T-helper 2 cell treated with Interferon-gamma antibody and Interleukin-4, amounts not matched to agents 100 ng/mL and 5 ng/mL, for 36 hours (primary cell): ENCODE measurements at regions not wholly inside any gene's neighbourhood (a gene's known extent, or its start where the extent isn't known, plus 50 kb on each side); places are given as distances from the start of the nearest gene placed in this dataset.
"Not testable (repeated sequence)": the region's sequence is repeated elsewhere in the genome, so short reads cannot be mapped to it uniquely, and the experiment has no call there.

Experiments
- intact Hi-C: fragments of 100-400 bp; cut with micrococcal nuclease; formaldehyde crosslinking; loops from one replicate; pipeline ENCODE4 v1.15.1; 2023

DNA sequence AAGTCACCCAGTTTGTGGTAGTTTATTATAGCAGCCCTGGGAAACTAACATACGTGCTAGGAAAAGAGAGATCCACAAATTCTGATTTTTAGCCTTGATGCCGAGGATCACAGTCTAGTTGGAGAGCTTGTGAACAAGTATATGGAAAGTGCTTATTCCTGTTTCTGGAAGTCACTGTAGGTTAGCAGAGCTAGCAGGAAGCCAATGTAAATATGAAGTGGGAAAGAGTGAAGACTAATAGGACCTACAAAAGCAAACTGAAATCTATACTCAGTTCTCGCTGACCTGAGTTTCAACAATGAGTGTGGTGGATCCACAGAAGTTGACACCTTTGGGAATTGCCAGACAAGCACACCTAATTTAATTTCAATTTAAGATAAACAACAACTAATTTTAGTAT lies 254.9 kb downstream of the PLK2 start:
- intact Hi-C loops: no loop called here

DNA sequence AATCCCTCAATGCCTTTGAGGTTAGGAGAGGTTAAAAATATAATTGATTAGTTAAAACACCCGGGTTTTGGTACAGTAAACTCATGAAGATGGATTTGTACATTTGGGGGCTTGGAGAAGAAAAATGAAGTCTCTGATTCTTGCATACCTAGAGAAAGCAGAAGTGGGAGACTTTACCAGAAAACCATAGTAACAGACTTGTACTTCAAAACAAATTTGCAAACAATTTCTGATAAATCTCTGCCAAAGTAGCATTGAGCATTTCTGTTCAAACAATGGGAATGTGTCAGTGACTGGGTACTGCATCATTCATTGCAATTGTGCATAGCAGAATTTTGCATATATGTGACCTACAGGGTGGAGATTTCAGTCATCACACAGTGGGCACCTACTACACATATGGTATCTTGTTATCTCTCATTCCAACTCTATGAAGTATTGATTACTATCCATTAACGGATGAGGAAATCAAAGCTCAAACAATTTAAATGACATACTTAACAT lies 256.9 kb downstream of the PLK2 start:
- intact Hi-C loops: no loop called here

DNA sequence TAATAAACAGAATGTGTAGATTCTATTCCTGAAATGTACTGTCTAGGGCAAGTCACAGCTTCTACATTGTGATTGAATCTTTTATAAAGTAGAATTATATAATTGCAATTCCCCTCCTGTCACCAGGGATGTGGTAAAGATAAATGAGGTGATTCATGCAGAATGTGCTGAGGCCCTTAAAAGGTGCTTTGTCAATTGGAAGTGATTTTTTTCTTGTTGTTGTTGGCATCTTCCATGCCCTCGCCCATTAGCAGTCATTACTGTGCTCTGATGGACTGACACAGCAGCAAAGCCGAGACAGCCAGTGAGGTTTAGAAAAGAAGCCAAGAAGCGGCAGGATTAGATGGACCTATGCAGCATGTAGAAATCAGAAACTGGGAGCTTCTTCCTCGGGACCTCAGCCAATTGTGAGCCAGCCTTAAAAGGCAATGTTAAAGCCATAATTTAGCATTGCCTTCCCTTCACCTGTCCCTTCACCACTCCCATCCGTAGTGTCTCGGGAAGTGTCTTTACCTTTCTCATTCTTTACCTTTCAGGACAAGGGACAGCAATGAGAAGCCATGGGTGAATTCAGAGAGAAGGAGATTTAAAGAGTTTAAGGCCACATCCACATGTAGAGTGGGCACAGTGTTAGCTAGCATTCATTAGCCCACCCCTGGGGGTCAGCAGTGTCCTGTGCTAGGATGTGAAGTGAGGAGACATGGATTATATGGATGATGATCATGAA lies 257.8 kb downstream of the PLK2 start:
- intact Hi-C loops: no loop called here

DNA sequence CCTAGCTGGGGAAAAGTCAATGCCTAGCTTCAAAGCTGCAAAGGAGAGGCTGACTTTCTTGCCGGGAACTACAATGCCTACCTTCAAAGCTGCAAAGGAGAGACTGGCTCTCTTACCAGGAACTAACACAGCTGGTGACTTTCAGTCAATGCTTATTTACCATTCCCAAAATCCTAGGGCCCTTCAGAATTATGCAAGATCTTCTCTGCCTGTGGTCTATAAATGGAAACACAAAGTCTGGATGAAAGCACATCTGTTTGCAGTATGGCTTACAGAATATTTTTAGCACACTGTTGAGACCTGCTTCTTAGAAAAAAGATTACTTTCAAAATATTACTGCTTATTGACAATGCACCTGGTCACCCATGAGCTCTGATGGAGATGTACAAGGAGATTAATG lies 259.4 kb downstream of the PLK2 start:
- intact Hi-C loops: no loop called here

DNA sequence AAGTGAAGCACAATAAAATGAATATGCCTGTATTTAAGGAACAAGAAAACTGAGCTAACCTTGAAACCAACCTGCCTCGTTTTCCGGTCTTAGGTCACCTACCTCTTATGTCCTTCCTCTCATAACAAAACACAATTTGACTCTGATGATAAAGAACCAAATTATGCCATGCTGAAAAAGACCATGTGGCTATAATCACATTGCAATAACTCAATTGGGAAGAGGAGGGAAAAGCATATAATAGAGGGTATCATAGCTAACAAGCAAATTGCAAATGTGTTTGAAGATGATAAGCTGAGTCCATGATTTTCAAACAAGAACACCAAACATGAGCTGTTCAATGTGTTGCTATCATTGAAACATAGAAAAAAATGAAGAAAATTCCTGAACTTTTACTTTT lies 260.8 kb downstream of the PLK2 start:
- intact Hi-C loops: no loop called here

DNA sequence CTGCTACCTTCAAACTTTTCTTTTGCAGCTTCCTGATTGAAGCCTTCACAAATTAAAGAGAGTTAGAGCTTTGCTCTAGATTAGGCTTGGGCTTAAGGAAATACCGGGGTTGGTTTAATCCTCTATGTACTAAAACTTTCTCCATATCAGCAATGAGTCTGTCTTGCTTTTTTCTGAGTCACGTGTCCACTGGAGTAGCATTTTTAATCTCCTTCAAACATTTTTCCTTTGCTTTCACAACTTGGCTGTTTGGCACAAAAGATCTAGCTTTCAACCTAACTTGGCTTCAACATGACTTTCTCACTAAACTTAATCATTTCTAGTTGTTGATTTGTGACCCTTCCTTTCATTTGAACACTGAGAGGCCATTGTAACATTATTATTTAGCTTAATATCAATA lies 261.6 kb downstream of the PLK2 start:
- intact Hi-C loops: no loop called here

DNA sequence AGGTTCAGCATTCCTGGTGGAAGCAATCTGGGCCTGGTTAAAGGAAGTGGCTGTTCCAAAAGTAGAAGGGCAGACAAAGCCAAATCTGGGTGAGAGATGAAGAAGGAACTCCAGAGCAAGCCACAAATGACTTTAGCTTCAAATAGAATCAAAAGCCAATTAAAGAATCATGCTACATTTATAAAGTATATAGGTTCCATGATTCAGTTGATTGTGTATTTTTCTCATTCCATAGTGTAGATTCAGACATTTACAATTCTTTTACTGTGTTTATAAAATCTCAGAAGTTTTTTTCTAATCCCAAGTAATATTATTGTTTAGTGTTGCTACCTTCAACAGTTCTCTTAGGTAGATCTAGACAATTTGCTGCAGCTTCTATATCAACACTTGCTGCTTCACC lies 262.0 kb downstream of the PLK2 start:
- intact Hi-C loops: no loop called here

DNA sequence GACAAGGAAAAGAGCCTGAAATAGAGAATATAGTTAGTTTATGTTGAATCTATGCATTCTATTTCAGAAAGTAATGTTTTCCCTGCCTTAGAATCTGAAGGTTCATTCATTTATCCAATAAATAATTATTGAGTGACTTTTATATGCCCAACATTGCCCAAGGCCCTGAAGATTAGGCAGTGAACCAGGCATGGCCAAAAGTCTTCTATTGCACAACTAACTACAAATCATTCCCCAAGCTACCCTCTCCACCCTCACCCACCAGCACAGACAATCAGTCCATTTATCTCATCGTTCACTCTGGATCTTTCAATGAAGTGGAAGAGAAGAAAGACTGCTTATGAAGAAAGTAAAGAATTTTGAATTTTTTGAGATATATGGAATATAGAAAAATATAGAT lies 268.4 kb downstream of the PLK2 start:
- intact Hi-C loops: no loop called here

DNA sequence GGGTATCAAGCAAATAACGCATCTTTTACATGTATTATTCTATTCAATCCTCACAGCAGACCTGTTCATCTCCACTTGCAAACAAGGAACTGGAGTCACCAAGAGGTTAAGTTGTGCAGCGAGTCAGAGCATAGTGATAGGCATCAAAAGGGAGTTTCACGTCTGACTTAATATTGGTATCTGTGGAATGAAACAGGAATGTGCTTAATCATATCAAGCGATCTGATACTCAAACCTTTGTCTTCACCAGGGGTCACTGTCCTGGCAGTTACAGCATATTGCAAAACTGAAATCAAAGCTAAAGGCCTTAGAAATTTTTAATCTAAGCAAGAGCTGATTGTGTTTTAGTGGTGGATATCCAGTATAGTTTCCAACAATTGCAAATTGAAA lies 271.6 kb downstream of the PLK2 start:
- intact Hi-C loops: no loop called here

DNA sequence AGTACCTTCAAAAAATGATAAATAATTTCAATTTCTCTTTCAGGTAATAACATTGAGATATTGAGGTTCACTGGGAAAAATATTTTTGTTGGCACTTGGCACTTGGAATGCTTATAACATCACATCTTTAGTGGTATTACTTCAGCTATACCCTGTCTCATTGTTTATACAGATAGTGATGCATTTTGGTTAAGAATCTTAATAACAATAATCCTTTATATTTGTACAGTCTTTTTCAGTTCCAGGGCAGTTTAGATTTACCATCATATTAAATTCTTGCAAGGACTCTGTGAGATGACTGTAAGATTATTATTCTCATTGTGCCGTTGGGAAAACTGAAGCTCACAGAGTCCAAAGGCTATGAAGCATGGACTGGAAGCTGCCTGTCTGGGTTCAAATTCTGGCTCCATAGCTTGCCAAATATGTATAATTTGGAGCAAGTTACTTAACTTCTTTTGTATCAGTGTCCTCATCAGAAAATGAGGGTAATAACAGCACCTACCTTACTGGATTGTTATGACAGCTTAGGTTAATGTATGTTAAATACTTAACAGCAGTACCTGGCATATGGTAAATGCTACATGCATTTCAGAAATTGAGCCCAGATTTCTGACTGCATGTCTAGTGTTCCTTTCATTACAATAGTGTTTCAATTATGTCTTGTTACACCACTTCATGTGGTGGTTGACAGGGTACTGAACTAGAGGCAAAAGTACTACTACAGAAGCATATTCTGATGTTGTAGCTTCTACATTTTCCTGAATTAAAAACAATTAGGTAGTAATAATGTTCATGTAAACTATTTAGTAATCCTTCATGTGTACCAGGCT lies 272.2 kb downstream of the PLK2 start:
- intact Hi-C loops: no loop called here

DNA sequence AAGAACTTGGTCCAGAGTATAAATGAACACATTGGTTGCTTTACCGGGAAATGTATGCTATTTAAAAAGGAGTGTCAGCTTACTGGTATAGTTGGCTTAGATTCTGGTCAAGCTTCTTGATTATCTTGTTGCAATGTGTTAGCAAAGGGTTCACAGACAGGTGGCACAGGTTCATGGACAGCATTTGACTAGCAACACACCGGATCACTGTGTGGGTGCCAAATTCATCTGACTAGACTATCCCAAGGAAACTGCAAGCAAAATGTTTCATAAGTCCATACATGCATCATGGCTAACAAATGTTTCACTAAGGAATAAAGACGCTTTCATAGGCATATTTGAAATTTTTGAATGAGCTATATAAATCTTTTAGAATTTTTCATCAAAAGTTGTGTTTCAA lies 274.1 kb downstream of the PLK2 start:
- intact Hi-C loops: no loop called here

DNA sequence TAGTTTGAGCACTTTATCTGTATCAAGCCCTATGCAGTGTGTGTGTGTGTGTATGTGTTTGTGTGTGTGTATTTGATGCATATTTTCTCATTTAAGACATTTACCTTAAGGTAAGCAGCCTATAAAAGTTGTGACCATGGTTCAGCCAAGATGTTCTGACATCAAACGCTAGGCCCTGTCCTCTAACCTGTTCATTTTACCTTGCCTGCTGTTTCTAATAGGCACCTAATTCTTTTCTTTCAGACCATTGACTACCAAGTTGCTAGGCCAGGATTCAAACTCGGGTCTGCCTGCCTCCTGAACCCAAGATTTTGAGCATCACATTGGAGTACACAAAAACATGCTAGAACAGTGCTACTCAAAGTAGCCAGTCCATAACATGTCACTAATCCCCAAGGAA lies 274.5 kb downstream of the PLK2 start:
- intact Hi-C loops: no loop called here

DNA sequence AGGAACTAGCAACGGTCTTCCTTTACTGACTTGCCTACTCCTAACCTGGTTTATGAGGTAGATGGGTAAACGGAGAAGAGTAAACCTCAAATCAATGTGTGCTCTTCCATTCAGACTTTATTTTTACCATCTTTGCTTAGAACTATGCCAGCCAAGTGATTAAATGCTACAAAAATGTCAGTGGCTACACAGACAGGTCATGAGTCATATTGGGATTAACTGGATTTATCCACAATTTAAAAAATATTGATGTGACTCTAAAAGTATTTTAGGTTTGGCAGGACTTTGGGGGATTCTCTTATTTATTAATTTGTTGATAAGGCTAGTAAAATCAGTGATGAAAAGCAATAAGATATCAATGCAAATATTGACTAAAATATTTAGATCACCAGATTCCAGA lies 275.0 kb downstream of the PLK2 start:
- intact Hi-C loops: no loop called here

DNA sequence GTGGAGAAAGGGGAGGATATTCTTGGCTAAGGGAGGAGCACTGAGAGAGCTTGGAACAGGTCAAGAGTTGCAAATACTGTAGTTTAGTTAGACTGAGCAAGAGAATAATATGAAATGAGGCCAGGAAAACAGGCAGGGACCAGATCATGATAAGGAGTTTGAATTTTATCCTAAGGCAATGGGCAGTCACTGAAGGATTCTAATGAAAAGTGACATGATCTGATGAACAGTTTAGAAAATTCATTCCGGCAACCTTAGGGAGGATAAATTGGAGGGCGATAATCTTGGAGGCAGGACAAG lies 276.1 kb downstream of the PLK2 start:
- intact Hi-C loops: no loop called here

DNA sequence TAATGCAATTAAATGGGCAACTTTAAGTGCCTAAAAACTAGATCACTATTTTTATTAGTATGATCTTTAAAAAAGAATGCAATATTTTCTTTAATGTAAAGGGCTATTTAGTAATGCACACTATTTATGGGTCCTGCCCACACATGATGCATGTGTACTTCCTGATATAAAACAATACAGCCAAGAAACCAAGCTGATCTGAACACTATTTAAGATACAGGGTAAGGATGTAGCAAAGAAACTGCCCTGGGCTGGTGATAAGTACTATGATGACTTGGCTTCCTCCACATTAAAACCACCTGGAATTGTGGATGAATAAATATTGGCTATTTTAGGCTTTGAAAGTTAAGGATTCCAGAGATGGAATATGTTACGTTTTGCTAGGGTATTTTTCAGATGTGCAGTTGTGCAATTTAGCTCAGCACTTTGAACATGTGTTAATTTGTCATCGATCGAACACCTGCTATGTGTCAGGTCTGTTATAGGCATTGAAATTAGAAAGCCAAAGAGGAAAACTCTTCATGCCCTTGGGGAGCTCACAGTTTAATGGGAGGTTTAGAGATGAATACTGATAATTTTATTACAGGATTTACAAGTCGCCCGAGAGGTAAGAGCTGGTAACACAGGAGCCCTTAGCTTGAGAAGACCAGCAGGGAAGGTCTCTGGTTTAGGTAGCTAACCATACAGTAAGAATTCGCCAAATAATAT lies 276.7 kb downstream of the PLK2 start:
- intact Hi-C loops: no loop called here

DNA sequence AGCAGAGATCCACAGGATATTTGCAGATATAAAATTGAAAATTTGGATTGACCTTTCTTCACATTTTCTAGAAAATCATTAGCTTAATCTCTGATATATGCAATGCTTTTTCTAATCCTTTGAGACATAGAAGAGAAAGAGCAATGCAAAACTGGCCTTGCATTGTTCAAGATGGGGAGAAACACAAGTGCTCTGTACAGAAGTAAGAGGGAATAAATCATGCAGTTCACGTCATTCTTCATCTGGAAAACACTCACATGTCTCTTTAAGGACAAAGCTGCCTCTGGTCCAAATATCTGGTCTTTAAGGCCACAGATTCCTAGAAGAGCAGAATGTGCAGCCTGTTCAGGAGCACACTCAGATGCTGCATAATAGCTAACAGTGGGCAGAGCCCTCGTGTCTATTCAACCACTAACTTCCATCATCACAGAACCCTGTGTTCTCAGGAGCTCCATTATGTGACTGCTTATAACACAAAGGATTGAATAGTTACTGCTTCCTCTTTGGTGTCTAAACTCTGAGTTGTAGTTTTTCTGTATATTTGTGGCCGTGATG lies 277.5 kb downstream of the PLK2 start:
- intact Hi-C loops: no loop called here

DNA sequence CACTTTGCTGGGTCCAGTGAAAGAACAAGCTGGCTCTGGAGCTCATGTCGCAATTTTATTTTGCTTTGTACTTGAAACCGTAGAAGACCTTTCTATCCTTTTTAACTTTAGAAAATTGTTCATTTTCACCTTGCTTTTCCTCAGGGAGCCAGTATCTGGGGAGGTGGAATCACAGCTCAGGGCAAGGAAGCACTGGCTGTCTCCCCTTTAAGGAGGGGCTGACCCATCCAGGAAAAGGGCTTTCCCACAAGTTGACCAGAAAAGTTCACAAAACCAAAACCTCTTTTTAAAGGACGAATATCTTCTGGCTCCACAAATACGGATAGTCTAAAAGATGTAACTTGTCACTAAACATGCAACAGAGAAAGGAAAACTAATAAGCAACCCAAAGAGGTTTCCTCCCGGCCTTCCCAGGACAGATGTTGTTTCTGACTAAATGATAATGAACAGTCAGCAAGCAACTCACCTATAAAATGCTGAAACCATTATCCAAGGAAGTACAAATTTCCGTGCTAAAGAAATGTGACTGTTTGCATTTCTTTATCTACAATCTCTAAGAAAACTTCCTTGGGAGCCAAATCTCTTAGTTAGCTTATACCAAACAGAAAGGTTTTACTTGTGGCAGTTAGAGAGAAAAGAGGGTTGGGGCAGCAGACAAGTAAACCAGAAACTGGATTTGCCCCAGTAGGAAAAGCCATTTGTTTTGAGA lies 278.2 kb downstream of the PLK2 start:
- intact Hi-C loops: no loop called here

DNA sequence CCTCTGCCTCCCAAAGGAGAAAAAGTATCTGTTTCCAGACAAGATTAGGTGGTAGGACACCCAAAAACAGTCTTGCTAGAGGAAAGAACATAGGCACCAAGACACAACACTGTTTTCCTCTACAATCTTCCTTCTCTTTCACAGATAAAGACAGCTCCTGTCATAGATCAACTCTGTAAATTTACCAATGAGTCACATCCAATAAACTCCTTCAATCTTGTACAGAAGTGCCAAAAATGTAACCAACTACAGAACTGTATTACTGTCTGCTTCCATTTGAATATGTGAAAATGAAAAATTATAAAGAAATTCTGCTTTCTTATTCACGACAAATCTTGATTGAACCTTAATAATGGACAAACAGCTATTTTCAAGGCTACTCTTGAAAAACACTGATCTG lies 286.9 kb downstream of the PLK2 start:
- intact Hi-C loops: no loop called here

DNA sequence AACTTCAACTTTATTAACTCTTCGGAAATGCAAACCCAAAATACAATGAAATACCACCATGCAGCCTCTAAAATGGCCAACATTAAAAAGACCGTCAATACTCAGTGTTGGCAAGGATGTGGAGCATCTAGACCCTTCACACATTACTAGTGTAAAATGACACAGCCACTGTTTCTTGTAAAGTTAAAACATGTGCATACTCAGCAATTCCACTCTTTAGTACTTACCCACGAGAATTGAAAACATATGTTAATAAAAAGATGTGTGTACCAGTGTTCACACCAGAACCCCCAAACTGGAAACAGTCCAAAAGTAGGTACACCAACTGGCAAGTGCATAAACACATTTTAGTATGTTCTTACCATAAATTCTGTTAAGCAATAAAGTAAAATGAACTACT lies 294.7 kb downstream of the PLK2 start:
- intact Hi-C loops: no loop called here

DNA sequence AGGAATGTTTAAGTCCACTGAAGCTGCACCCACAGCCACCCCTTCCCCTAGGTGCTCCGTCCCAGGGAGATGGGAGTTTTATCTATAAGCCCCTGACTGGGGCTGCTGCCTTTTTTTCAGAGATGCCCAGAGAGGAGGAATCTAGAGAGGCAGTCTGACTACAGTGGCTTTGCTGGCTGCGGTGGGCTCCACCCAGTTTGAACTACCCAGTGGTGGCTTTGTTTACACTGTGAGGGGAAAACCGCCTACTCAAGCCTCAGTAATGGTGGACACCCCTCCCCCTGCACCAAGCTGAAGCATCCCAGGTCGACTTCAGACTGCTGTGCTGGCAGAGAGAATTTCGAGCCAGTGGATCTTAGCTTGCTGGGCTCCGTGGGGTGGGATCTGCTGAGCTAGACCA lies 298.0 kb downstream of the PLK2 start:
- intact Hi-C loops: not testable (repeated sequence)

DNA sequence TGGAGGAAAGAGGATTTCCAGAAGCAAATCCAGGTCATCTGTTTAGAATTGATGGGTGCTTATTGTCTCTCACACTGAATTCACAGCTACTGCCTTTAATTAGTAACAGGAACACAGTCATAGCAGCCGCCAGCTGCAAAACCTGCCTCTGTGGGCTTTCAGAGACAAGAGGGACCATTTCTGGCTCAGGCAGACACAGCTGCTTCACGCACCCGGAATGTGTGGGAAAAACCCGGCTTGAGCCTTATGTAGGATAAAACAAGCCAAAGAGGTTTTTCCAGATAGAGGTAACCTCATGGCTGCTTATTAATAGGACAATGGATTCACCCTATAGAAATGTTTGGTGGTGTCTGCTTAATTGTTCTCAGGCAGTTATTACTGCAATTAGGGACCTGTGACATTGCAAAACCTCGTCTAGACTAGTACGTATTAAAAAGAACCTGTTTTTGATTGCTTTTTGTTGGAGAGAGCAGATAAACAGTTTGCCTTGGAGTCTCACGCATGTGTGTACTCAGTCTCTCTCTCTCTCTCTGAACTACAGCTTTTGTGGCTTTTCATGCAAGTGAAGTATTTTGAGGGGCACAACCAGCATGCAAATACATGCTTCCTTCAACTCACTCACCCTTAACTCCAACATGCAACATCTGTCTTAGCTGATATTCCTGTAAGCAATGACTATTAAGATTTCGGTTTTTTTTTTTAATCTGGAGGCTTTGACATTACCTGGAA lies 302.7 kb downstream of the PLK2 start:
- intact Hi-C loops: no loop called here
